ENCODE measurements at regions not wholly inside any gene's neighbourhood (a gene's known extent, or its start where the extent isn't known, plus 50 kb on each side); places are given as distances from the start of the nearest gene placed in this dataset.

DNA sequence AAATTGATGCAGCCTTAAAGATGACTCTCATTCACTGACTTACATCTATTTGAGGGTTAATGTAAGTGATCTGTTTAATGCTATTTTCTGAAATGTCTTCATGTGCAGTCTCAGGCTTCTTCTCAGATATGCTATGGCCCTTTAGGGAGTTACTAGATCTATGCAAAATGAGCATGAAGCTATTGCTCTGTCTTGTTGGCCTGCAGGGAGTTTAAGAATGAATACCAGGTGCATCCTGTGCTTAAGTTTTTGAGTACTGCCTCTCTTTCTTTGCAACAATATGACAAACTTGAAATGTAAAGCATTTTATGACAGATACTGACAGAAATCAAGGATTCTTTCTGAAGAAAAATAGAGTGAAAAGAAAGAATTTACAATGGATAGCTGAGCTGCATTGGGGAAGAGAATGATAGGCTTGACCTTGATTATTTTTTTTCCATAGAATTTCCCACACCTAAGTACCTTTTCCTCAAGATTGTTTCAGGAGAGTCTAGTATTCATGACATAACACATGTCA, 1058.3 kb upstream of the TMEFF2 start:
- no peak overlapping the region for H3K4me2 ChIP-seq (ENCODE audit: low read length)
- no peak overlapping the region for H3K27ac ChIP-seq (ENCODE audit: low read depth, low read length)
- no peak overlapping the region for H3K4me3 ChIP-seq (ENCODE audit: insufficient read depth, low read depth, low read length)
- H3K9ac ChIP-seq (ENCODE audit: low read length): no peak overlapping the region
- H3K9me3 ChIP-seq (ENCODE audit: insufficient read depth, low read depth, low read length): no peaks in the 10 kb centered on the region
- no peaks in the 10 kb centered on the region for H3K79me2 ChIP-seq (ENCODE audit: insufficient read depth, low read length)
- TF ChIP-seq EZH2 (IDR thresholded peaks at IDR 0.05; ENCODE audit: insufficient read depth, low read length): no peak
- TF ChIP-seq, protein P1, sequence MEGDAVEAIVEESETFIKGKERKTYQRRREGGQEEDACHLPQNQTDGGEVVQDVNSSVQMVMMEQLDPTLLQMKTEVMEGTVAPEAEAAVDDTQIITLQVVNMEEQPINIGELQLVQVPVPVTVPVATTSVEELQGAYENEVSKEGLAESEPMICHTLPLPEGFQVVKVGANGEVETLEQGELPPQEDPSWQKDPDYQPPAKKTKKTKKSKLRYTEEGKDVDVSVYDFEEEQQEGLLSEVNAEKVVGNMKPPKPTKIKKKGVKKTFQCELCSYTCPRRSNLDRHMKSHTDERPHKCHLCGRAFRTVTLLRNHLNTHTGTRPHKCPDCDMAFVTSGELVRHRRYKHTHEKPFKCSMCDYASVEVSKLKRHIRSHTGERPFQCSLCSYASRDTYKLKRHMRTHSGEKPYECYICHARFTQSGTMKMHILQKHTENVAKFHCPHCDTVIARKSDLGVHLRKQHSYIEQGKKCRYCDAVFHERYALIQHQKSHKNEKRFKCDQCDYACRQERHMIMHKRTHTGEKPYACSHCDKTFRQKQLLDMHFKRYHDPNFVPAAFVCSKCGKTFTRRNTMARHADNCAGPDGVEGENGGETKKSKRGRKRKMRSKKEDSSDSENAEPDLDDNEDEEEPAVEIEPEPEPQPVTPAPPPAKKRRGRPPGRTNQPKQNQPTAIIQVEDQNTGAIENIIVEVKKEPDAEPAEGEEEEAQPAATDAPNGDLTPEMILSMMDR (IDR thresholded peaks at IDR 0.05; ENCODE audit: insufficient read depth, low read depth, low read length): no peak
- H4K20me1 ChIP-seq (ENCODE audit: insufficient read depth, low read length): no peaks in the 10 kb centered on the region
- no peaks in the 10 kb centered on the region for H3K9me3 Mint-ChIP-seq (ENCODE audit: unreplicated experiment)
- no peak overlapping the region for H3K27ac Mint-ChIP-seq (ENCODE audit: unreplicated experiment)
- no peak overlapping the region for H2AFZ ChIP-seq (ENCODE audit: low read depth, low read length)
- no peaks in the 10 kb centered on the region for H3K27me3 ChIP-seq (ENCODE audit: insufficient read depth, low read length)
- H3K4me1 ChIP-seq (ENCODE audit: insufficient read depth, low read length): no peaks in the 10 kb centered on the region
- no peaks in the 10 kb centered on the region for H3K27me3 Mint-ChIP-seq (ENCODE audit: low read depth, unreplicated experiment)
- FAIRE-seq: no peak
- no peaks in the 10 kb centered on the region for H3K36me3 ChIP-seq (ENCODE audit: insufficient read depth, low read length)
- no peak overlapping the region for H3K4me3 Mint-ChIP-seq (ENCODE audit: unreplicated experiment)
- no peaks in the 10 kb centered on the region for H3K4me1 Mint-ChIP-seq (ENCODE audit: low read depth, unreplicated experiment)
- H3K36me3 Mint-ChIP-seq (ENCODE audit: low read depth, unreplicated experiment): no peaks in the 10 kb centered on the region
- DNase-seq (ENCODE audit: low read depth): no peak

DNA sequence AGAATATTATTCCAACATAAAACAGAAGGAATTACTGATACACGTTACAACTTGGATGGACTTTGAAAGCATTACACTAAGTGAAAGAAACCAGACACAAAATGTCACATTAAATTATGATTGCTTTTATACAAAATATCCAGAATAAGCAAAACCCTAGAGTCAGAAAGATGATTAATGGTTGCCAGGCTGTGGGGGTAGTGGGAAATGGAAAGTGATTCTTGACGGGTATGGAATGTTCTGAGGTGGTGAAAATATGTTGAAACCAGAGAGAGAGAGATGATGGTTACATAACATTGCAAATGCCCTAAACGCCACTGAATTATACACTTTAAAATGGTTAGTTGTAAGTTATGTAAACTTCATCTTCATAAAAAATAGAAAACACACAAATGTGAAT, 1057.2 kb upstream of the TMEFF2 start:
- Histone ChIP-seq H2AFZ (ENCODE audit: low read depth, low read length) (no peak overlapping the region), H3K4me3 (ENCODE audit: insufficient read depth, low read depth, low read length) (no peak overlapping the region), H3K4me2 (ENCODE audit: low read length) (no peak overlapping the region), H3K9me3 (ENCODE audit: insufficient read depth, low read depth, low read length) (no peaks in the 10 kb centered on the region), H4K20me1 (ENCODE audit: insufficient read depth, low read length) (no peaks in the 10 kb centered on the region), H3K4me1 (ENCODE audit: insufficient read depth, low read length) (no peaks in the 10 kb centered on the region), H3K27ac (ENCODE audit: low read depth, low read length) (no peak overlapping the region), H3K9ac (ENCODE audit: low read length) (no peak overlapping the region), H3K79me2 (ENCODE audit: insufficient read depth, low read length) (no peaks in the 10 kb centered on the region), H3K27me3 (ENCODE audit: insufficient read depth, low read length) (no peaks in the 10 kb centered on the region), H3K36me3 (ENCODE audit: insufficient read depth, low read length) (no peaks in the 10 kb centered on the region)
- FAIRE-seq (no peak), DNase-seq (ENCODE audit: low read depth) (no peak)
- Mint-ChIP-seq H3K27ac (ENCODE audit: unreplicated experiment) (no peak overlapping the region), H3K4me1 (ENCODE audit: low read depth, unreplicated experiment) (no peaks in the 10 kb centered on the region), H3K27me3 (ENCODE audit: low read depth, unreplicated experiment) (no peaks in the 10 kb centered on the region), H3K9me3 (ENCODE audit: unreplicated experiment) (no peaks in the 10 kb centered on the region), H3K36me3 (ENCODE audit: low read depth, unreplicated experiment) (no peaks in the 10 kb centered on the region), H3K4me3 (ENCODE audit: unreplicated experiment) (no peak overlapping the region)
- TF ChIP-seq EZH2 (IDR thresholded peaks at IDR 0.05; ENCODE audit: insufficient read depth, low read length): no peak
- TF ChIP-seq, protein P1 (IDR thresholded peaks at IDR 0.05; ENCODE audit: insufficient read depth, low read depth, low read length): no peak

DNA sequence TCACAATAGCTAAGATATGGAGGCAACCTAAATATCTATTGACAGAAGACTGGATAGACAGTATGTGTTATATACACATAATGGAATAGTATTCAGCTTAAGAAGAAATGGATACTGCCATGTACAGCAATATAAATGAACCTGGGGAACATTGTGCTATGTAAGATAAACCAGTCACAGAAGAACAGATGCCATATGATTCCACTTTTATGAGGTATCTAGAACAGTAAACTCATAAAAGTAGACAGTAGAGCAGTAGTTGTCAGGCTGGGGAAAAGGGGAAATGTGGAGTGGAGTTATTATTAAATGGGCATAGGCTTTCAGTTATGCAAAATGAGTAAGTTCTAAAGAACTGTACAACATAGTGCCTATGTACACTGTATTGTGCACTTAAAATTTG, 1055.7 kb upstream of the TMEFF2 start:
- FAIRE-seq (no peak), DNase-seq (ENCODE audit: low read depth) (no peak)
- Histone ChIP-seq H3K4me3 (ENCODE audit: insufficient read depth, low read depth, low read length) (no peak overlapping the region), H4K20me1 (ENCODE audit: insufficient read depth, low read length) (no peaks in the 10 kb centered on the region), H2AFZ (ENCODE audit: low read depth, low read length) (no peak overlapping the region), H3K79me2 (ENCODE audit: insufficient read depth, low read length) (no peaks in the 10 kb centered on the region), H3K9me3 (ENCODE audit: insufficient read depth, low read depth, low read length) (no peaks in the 10 kb centered on the region), H3K4me1 (ENCODE audit: insufficient read depth, low read length) (no peaks in the 10 kb centered on the region), H3K36me3 (ENCODE audit: insufficient read depth, low read length) (no peaks in the 10 kb centered on the region), H3K4me2 (ENCODE audit: low read length) (no peak overlapping the region), H3K27ac (ENCODE audit: low read depth, low read length) (no peak overlapping the region), H3K9ac (ENCODE audit: low read length) (no peak overlapping the region), H3K27me3 (ENCODE audit: insufficient read depth, low read length) (no peaks in the 10 kb centered on the region)
- H3K4me3 Mint-ChIP-seq (ENCODE audit: unreplicated experiment): no peak overlapping the region
- no peaks in the 10 kb centered on the region for H3K27me3 Mint-ChIP-seq (ENCODE audit: low read depth, unreplicated experiment)
- H3K36me3 Mint-ChIP-seq (ENCODE audit: low read depth, unreplicated experiment): no peaks in the 10 kb centered on the region
- TF ChIP-seq, protein P1 (IDR thresholded peaks at IDR 0.05; ENCODE audit: insufficient read depth, low read depth, low read length): no peak
- TF ChIP-seq EZH2 (IDR thresholded peaks at IDR 0.05; ENCODE audit: insufficient read depth, low read length): no peak
- no peaks in the 10 kb centered on the region for H3K9me3 Mint-ChIP-seq (ENCODE audit: unreplicated experiment)
- no peaks in the 10 kb centered on the region for H3K4me1 Mint-ChIP-seq (ENCODE audit: low read depth, unreplicated experiment)
- H3K27ac Mint-ChIP-seq (ENCODE audit: unreplicated experiment): no peak overlapping the region
